ENCODE measurements at regions not wholly inside any gene's neighbourhood (a gene's known extent, or its start where the extent isn't known, plus 50 kb on each side); places are given as distances from the start of the nearest gene placed in this dataset.
"Not testable (repeated sequence)": the region's sequence is repeated elsewhere in the genome, so short reads cannot be mapped to it uniquely, and the experiment has no call there.

GRCh38 chr11:44472916-44473315 is 92.5 kb upstream of the CD82 start:
- TF ChIP-seq CTCF (IDR thresholded peaks at IDR 0.05) = no peak
- DNase-seq (ENCODE audit: low spot score) = no peak
- no peak for ATAC-seq (ENCODE audit: low FRiP score)

- no peak for DNase-seq (ENCODE audit: low spot score)
- TF ChIP-seq CTCF (IDR thresholded peaks at IDR 0.05) = no peak
- ATAC-seq (ENCODE audit: low FRiP score) = no peak
Measured at GRCh38 chr11:44474702-44475101, 90.8 kb upstream of the CD82 start.

DNA sequence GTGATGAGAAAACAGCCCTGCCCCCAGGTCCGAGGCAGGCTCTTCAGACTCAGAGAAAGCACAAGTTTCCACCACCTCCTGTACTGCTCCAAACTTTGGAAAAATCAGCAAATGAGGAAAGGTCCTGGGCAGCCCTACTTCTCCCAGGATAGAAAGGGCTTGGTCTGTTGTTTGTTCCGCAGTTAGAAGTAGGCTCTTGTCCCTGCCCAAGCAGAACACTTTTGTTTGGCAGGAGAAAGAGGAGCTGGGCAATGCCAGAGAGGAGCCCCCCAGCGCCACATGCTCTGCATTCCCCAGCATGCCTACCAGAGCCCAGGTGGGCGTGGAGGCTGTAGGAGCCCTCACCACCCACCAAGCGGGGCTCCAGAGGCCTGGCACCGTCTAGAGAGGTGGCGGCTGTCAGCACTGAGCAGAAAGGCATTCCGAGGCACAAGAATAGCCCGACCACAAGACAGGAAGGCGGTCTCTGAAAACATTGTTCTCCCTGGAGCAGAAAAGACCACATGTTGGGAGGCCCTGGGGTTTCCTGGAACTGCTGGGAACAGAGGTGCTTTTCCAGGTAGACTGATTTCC is 90.3 kb upstream of the CD82 start:
- no peak for TF ChIP-seq CTCF (IDR thresholded peaks at IDR 0.05)
- ATAC-seq (ENCODE audit: low FRiP score) (no peak), DNase-seq (ENCODE audit: low spot score) (no peak)

- DNase-seq (ENCODE audit: low spot score); ATAC-seq (ENCODE audit: low FRiP score): not testable (repeated sequence)
Measured at GRCh38 chr11:44482338-44482737, 83.1 kb upstream of the CD82 start.

DNA sequence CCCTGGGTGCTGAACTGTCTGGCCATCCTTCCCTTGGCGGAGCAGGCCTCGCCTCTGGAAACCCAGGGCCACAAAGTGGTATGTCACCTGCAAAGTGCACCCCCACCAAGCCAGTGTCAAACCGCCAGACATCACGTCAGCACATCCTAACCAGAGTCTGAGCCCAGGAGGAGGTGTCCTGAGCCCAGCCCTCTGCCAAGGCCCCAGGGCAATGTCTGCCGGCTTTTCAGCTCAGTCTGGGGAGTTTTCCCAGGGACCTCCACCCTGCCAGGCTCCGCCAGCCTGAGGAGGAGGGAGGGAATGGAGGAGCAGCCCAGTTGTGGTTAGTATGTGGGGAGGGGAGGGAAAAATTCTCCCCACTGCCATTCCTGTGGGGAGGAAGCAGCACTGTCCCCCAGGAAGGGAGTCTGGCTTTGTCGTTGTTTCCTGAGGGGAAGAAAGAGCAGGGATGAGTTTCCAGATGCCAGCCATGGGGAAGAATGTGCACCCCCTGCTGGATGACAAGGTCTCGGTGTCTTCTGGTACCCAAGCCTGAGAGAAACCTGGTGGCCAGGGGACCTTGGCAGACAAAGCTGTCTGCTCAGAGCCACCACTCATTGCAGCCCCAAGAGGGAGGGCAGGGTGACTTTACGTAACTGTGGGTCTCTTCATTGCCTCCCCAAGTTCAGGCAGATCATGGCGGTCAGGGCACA is 81.4 kb upstream of the CD82 start:
- DNase-seq (ENCODE audit: low spot score) = no peak
- no peak for ATAC-seq (ENCODE audit: low FRiP score)
- no peak for TF ChIP-seq CTCF (IDR thresholded peaks at IDR 0.05)

DNA sequence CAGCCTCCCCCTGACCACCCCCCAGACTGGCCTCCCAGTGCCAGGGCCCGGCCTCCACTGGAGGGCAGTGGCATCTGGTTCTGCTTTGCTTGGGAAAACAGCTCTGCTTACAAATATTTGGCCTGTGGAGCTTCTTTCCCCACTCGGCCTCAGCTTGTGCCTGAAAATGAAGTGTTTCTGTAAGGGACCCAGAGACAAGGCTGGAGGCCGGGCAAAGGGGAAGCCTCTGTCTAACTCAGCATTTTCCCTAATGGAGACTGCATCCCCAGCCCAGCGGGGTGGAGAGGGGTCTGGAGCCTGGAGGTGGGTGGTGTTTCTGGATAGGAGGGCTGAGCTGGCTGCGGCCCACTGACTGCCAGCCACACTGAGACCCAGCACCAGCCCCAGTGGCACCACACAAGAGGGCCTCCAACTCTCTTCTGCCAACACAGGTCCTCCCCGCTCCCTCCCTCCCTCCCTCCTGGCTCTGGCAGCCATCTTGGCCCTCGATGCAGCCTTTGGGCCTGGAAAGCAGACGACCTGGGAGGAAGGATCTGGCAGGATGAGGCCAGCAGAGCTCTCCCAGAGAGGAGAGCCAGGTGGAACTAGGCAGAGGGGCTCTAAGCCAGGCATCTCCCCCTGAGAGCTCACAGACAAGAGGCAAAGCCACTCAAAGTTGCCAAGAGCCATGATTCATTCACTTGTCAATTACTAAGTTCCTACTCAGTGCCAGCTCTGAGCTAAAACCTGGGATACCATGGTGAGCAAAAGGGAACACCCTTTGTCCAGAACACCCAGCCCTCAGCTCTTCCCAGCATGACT is 77.1 kb upstream of the CD82 start:
- ATAC-seq (ENCODE audit: low FRiP score) (no peak), DNase-seq (ENCODE audit: low spot score) (no peak)
- no peak for TF ChIP-seq CTCF (IDR thresholded peaks at IDR 0.05)

- TF ChIP-seq CTCF (IDR thresholded peaks at IDR 0.05) = no peak
- no peak for ATAC-seq (ENCODE audit: low FRiP score)
- no peak for DNase-seq (ENCODE audit: low spot score)
Measured at GRCh38 chr11:44493383-44493782, 72.1 kb upstream of the CD82 start.

Measured in omental fat pad (tissue), 3 donors.